Caco-2 (cell line): ENCODE measurements at regions not wholly inside any gene's neighbourhood (a gene's known extent, or its start where the extent isn't known, plus 50 kb on each side); places are given as distances from the start of the nearest gene placed in this dataset.
"Not testable (repeated sequence)": the region's sequence is repeated elsewhere in the genome, so short reads cannot be mapped to it uniquely, and the experiment has no call there.

Source experiments
- BruUV-seq: library from RNA; stranded (reverse); fragments of 400-500 nt; replicated peaks from 2 replicates; lab custom pipeline; 2021; lab: Mats Ljungman, UMichigan
- CTCF ChIA-PET: fragments of 300-600 bp; sonication (Branson Sonifier 250); formaldehyde crosslinking; loops from one replicate; lab custom pipeline; 2022; ENCODE audit warnings: antibody characterized with exemption; lab: Charles Lee
- POLR2A ChIA-PET: fragments of 300-600 bp; sonication (Branson Sonifier 250); formaldehyde crosslinking; loops from one replicate; lab custom pipeline; 2022; ENCODE audit warnings: antibody characterized with exemption; lab: Charles Lee
- DNase-seq, 2 experiments: peaks; one replicate each; pipeline versions ENCODE4 v3.0.0 to v3.0.0-alpha.2; 2020 to 2022
- H3K27me3 ChIP-seq: replicated peaks from 2 replicates; pipeline ENCODE4 v1.6.0; 2011; ENCODE audit warnings: low read length; ENCODE audit not compliant: control insufficient read depth, insufficient read depth
- H3K36me3 ChIP-seq: 2 replicates; pipeline ENCODE4 v1.5.1; 2011; ENCODE audit warnings: low read length; ENCODE audit not compliant: control insufficient read depth, insufficient read depth
- H3K4me1 ChIP-seq: fragments of 250-450 bp; sonication (Bioruptor Pico); 2 replicates; pipeline ENCODE4 v1.5.1; 2020; ENCODE audit warnings: mild to moderate bottlenecking
- H3K4me3 ChIP-seq: 2 replicates; pipeline ENCODE4 v1.5.1; 2011; ENCODE audit warnings: low read depth, mild to moderate bottlenecking, control low read depth, low read length
- H3K9me3 ChIP-seq: fragments of 250-450 bp; sonication (Bioruptor Pico); 2 replicates; pipeline ENCODE4 v1.5.1; 2020; ENCODE audit warnings: mild to moderate bottlenecking, moderate library complexity
- H3K27ac Mint-ChIP-seq: one replicate; pipeline ENCODE4 v1.8.0; 2022; ENCODE audit warnings: mixed read lengths; ENCODE audit not compliant: unreplicated experiment
- H3K27me3 Mint-ChIP-seq: one replicate; pipeline ENCODE4 v1.8.0; 2022; ENCODE audit warnings: mixed read lengths; ENCODE audit not compliant: insufficient read depth, unreplicated experiment
- H3K36me3 Mint-ChIP-seq: one replicate; pipeline ENCODE4 v1.8.0; 2022; ENCODE audit warnings: mild to moderate bottlenecking, mixed read lengths; ENCODE audit not compliant: insufficient read depth, unreplicated experiment
- H3K4me1 Mint-ChIP-seq: one replicate; pipeline ENCODE4 v1.8.0; 2022; ENCODE audit warnings: low read depth, mixed read lengths; ENCODE audit not compliant: unreplicated experiment
- H3K4me3 Mint-ChIP-seq: one replicate; pipeline ENCODE4 v1.8.0; 2022; ENCODE audit warnings: mild to moderate bottlenecking, moderate library complexity, mixed read lengths; ENCODE audit not compliant: unreplicated experiment
- H3K9me3 Mint-ChIP-seq: one replicate; pipeline ENCODE4 v1.8.0; 2022; ENCODE audit warnings: mixed read lengths; ENCODE audit not compliant: unreplicated experiment
- CTCF ChIP-seq, 2 experiments: fragments of 200-600 bp in 1 of 2; IDR thresholded peaks; 1 replicate in 1 of 2; 2 replicates in 1 of 2; pipeline versions ENCODE4 v1.5.1 to v1.8.0; 2011 to 2022; ENCODE audit warnings: antibody characterized with exemption in 1 of 2, control low read depth in 1 of 2, inconsistent platforms in 1 of 2, low read depth in 1 of 2, low read length in 1 of 2, mild to moderate bottlenecking in 1 of 2, moderate library complexity in 1 of 2; ENCODE audit not compliant: insufficient read depth in 1 of 2, severe bottlenecking in 1 of 2, unreplicated experiment in 1 of 2
- intact Hi-C: fragments of 100-400 bp; cut with micrococcal nuclease; formaldehyde crosslinking; loops from one replicate; pipeline ENCODE4 v1.10.0; 2022; ENCODE audit not compliant: unreplicated experiment

DNA sequence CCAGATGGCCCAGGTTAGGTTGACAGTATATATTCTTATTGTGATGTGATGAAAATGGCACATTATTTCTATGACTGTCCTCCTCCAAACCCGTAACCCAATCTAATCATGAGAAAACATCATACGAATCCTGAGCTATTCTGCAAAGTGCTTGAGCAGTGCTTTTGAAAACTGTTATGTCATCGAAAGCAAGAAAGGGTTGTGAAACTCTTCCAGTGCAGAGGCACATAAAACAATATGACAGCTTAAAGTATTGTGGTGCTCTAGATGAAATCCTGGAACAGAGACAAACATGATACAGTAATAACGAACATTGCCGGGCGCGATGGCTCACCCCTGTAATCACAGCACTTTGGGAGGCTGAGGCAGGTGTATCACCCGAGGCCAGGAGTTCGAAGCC lies 1648.0 kb downstream of the STIM2 start:
- TF ChIP-seq CTCF (IDR thresholded peaks at IDR 0.05; ENCODE audit: insufficient read depth in 1 of 2, low read depth in 1 of 2, low read length in 1 of 2, severe bottlenecking in 1 of 2, unreplicated experiment in 1 of 2), result no peak
- Histone ChIP-seq H3K4me1 (no peaks in the 10 kb centered on the region), H3K27me3 (no peaks in the 10 kb centered on the region), H3K9me3 (no peaks in the 10 kb centered on the region), H3K36me3 (no peaks in the 10 kb centered on the region), H3K4me3 (no peak overlapping the region)
- no TSS peak for BruUV-seq
- H3K9me3 Mint-ChIP-seq, result peaks cover 6% of the 10 kb centered on the region
- no peak overlapping the region for H3K4me3 Mint-ChIP-seq
- H3K4me1 Mint-ChIP-seq, result no peaks in the 10 kb centered on the region
- intact Hi-C loops, result no loop called here
- DNase-seq, result no peak
- ChIA-PET POLR2A (no interaction called here), CTCF (no interaction called here)
- no peak overlapping the region for H3K27ac Mint-ChIP-seq
- H3K36me3 Mint-ChIP-seq, result no peaks in the 10 kb centered on the region
- H3K27me3 Mint-ChIP-seq, result peaks cover 2% of the 10 kb centered on the region

DNA sequence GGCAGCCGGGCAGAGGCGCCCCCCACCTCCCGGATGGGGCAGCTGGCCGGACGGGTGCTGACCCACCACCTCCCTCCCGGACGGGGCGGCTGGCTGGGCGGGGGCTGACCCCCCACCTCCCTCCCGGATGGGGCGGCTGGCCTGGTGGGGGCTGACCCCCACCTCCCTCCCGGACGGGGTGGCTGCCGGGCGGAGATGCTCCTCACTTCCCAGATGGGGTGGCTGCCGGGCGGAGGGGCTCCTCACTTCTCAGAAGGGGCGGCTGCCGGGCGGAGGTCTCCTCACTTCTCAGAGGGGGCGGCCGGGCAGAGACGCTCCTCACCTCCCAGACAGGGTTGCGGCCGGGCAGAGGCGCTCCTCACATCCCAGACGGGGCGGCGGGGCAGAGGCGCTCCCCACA lies 1654.1 kb downstream of the STIM2 start:
- H3K27me3 Mint-ChIP-seq, H3K4me3 Mint-ChIP-seq, H3K36me3 Mint-ChIP-seq, BruUV-seq, H3K9me3 Mint-ChIP-seq, H3K4me3 ChIP-seq, intact Hi-C loops, H3K4me1 Mint-ChIP-seq, H3K9me3 ChIP-seq, H3K36me3 ChIP-seq, H3K27me3 ChIP-seq, H3K27ac Mint-ChIP-seq, H3K4me1 ChIP-seq, POLR2A ChIA-PET, CTCF ChIA-PET, DNase-seq: not testable (repeated sequence)

- no peak for TF ChIP-seq CTCF (IDR thresholded peaks at IDR 0.05; ENCODE audit: insufficient read depth in 1 of 2, low read depth in 1 of 2, low read length in 1 of 2, severe bottlenecking in 1 of 2, unreplicated experiment in 1 of 2)
- no peak for DNase-seq
- Mint-ChIP-seq H3K4me3 (no peak overlapping the region), H3K27me3 (no peaks in the 10 kb centered on the region), H3K9me3 (no peaks in the 10 kb centered on the region), H3K4me1 (no peaks in the 10 kb centered on the region), H3K27ac (no peak overlapping the region), H3K36me3 (no peaks in the 10 kb centered on the region)
- Histone ChIP-seq H3K4me3 (no peak overlapping the region), H3K27me3 (no peaks in the 10 kb centered on the region), H3K36me3 (no peaks in the 10 kb centered on the region), H3K9me3 (no peaks in the 10 kb centered on the region), H3K4me1 (no peaks in the 10 kb centered on the region)
- intact Hi-C loops, result no loop called here
- no TSS peak for BruUV-seq
- POLR2A ChIA-PET, result no interaction called here
- CTCF ChIA-PET, result no interaction called here
Observed at GRCh38 chr4:28518561-28519165, 1658.0 kb downstream of the STIM2 start.
